Heart right ventricle (tissue), 16 donors: ENCODE measurements at regions not wholly inside any gene's neighbourhood (a gene's known extent, or its start where the extent isn't known, plus 50 kb on each side); places are given as distances from the start of the nearest gene placed in this dataset.

Experiments
- ATAC-seq, 8 donors: fragments of 200-7000 bp; cut with Tn5 transposase; one replicate each; pipeline ENCODE4 v1.9.1; 2020; ENCODE audit warnings: mild to moderate bottlenecking in 8 of 8, moderate library complexity in 8 of 8, moderate number of reproducible peaks in 1 of 8
- DNase-seq, 2 donors: peaks; one replicate each; pipeline ENCODE4 v3.0.0-alpha.2; 2020
- H3K27ac ChIP-seq, 10 donors: fragments of 200-600 bp; sonication (generic) in 2 of 10; one replicate each; pipeline versions ENCODE4 v1.5.0 to v1.8.0; 2020 to 2022; ENCODE audit warnings: mild to moderate bottlenecking in 3 of 10
- H3K27me3 ChIP-seq, 7 donors: fragments of 200-600 bp; one replicate each; pipeline ENCODE4 v1.8.0; 2021 to 2022; ENCODE audit warnings: mild to moderate bottlenecking in 2 of 7
- H3K36me3 ChIP-seq, 9 donors: fragments of 200-600 bp; sonication (generic) in 1 of 9; one replicate each; pipeline versions ENCODE4 v1.5.0 to v1.8.0; 2020 to 2022; ENCODE audit warnings: mild to moderate bottlenecking in 2 of 9
- H3K4me1 ChIP-seq, 9 donors: fragments of 200-600 bp; sonication (generic) in 1 of 9; one replicate each; pipeline versions ENCODE4 v1.5.0 to v1.8.0; 2020 to 2022; ENCODE audit warnings: mild to moderate bottlenecking in 4 of 9
- H3K4me3 ChIP-seq, 10 donors: fragments of 200-600 bp; sonication (generic) in 2 of 10; one replicate each; pipeline versions ENCODE4 v1.5.0 to v1.8.0; 2020 to 2022; ENCODE audit warnings: mild to moderate bottlenecking in 7 of 10, moderate library complexity in 2 of 10
- H3K9me3 ChIP-seq, 11 donors: fragments of 200-600 bp in 10 of 11; sonication (generic) in 2 of 11; one replicate each; pipeline versions ENCODE4 v1.5.0 to v1.8.0; 2013 to 2022; ENCODE audit warnings: mild to moderate bottlenecking in 2 of 11, control low read depth in 1 of 11, moderate library complexity in 1 of 11
- CTCF ChIP-seq, 9 donors: fragments of 200-600 bp; sonication (generic) in 2 of 9; IDR thresholded peaks; one replicate each; pipeline versions ENCODE4 v1.5.0 to v1.8.0; 2021 to 2022; ENCODE audit warnings: antibody characterized with exemption in 9 of 9, mild to moderate bottlenecking in 5 of 9, moderate library complexity in 1 of 9
- WGBS, 2 donors: extraction: QIAGEN DNeasy Blood & Tissue Kit; methylation state at CpG; one replicate each; pipeline ENCODE4 v1.1.7; 2013; ENCODE audit warnings: inconsistent platforms in 1 of 2; 5-methylcytosine and 5-hydroxymethylcytosine counted together
- intact Hi-C, 10 donors: fragments of 100-400 bp; cut with DNase I; formaldehyde crosslinking; loops; one replicate each; pipeline versions ENCODE4 v1.11.1 to v1.14.2; 2022
- donor health status: Arrhythmogenic right ventricular cardiomyopathy.
- donor health status: ischemic (EF 13 %, LVEDD 7.1; RV severe dilation, severe dysfunction).
- donor health status: healthy with polysubstance abuse.
- donor health status: DM: no; HTN: yes; CAD: no.
- donor health status: DM: no; HTN: no; CAD: no.
- donor health status: ischemic (EF 25% LVEDD 6.9; RV normal size, moderate dysfunction).
- donor health status: ischemic (EF 25% LVEDD 5.7; RV mildly dilated, moderate dysfunction).
- donor health status: healthy.
- donor health status: DM: yes; HTN: yes; CAD: no.
- donor health status: Ischemic cardiomyopathy.
- donor health status: ischemic (EF 35%, LVEDD 5.7; RV mildly dilated, moderate dysfunction).
- donor health status: nonischemic (EF 11% LVEDD 7.7; RV severe dilation, severe dysfunction).
- donor health status: DM: yes; HTN: yes; CAD: no.
- donor health status: PGD.
- donor health status: ischemic (EF 29% LVEDD 5.4; RV normal size, mild dysfunction).
- donor health status: nonischemic (EF 23%, LVEDD 6.1; RV moderate dilation, normal function).

DNA sequence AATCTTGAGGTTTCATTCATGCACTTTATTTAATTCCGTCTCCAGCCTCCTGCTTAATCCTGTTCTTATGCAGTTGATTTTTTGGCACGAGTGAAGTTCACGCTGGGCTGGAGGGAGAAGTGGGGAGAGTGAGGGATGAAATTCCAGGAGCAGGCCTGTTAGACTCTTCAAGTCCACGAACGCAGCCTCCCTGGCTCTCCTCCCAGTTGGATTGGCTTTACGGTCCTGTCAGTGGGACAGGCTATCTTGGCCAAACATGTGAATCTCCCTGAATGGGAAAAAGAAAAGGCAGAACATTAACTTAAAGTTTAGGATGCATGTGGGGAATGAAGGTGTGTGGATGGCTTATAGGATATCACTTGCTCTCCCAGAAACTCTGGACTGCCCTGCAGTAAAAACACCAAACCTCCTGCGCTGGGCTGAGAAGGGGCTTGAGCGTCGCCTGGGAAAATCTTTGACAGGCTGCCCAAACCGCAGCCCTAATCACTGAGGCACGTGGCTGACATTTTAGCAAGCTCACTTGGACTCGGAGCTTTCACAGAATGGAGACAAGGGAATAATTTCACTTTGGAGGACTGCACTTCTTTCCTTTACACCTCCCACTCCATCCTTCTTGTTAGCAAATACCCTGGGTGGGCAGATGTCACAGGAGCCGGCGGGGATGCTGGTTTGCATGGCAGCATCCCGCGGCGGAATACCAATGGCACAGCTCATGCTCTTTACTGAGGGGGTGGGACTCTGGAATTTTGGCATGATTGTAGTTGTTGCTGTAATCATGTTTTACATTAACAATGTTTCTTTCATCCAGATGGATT is 93.9 kb downstream of the ACKR3 start:
- TF ChIP-seq CTCF (IDR thresholded peaks at IDR 0.05): no peak
- ATAC-seq (peak; percentile 54 to 81 (median 63)), DNase-seq (peak; percentile 68 to 77)
- H3K4me1 ChIP-seq: peaks cover 5 to 50% (median 43%) of the 10 kb centered on the region in 9 donors
- no peak overlapping the region for H3K4me3 ChIP-seq
- 47 to 48% methylated on average over 17 of the region's 17 CpGs for WGBS, 2 donors
- peak overlapping the region in 9 of 10 donors; percentile 35 to 85 (median 59) for H3K27ac ChIP-seq
- intact Hi-C loops: loop anchor here in 2 of 10 donors (1.0 to 10.0 kb wide), 2 partner anchors 50 to 89 kb away; no protein-coding TSS in a partner anchor
- peaks cover 0 to 17% (median 4%) of the 10 kb centered on the region in 11 donors for H3K9me3 ChIP-seq
- no peaks in the 10 kb centered on the region for H3K36me3 ChIP-seq
- H3K27me3 ChIP-seq: no peaks in the 10 kb centered on the region

DNA sequence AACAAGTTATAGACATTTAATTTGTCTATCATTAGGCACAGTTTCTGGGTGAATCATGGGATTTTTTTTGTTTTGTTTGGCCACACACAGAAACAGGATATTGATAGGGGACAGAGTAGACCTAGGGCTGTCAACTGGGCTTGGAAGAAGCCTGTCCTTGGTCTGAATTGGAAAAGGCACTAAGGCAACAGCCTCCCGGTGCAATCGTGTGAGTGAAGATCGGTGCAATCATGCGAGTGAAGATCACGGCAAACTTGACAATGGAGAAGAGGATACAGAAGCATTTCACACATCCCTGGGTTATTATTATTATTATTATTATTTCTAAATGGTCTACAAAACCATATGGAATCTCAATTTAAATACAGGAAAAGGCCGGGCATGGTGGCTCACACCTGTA is 94.5 kb downstream of the ACKR3 start:
- no peak for TF ChIP-seq CTCF (IDR thresholded peaks at IDR 0.05)
- peak overlapping the region in 4 of 10 donors; percentile 57 to 85 (median 60) for H3K27ac ChIP-seq
- intact Hi-C loops: loop anchor here in 2 of 10 donors (1.0 to 10.0 kb wide), 2 partner anchors 49 to 89 kb away; no protein-coding TSS in a partner anchor

DNA sequence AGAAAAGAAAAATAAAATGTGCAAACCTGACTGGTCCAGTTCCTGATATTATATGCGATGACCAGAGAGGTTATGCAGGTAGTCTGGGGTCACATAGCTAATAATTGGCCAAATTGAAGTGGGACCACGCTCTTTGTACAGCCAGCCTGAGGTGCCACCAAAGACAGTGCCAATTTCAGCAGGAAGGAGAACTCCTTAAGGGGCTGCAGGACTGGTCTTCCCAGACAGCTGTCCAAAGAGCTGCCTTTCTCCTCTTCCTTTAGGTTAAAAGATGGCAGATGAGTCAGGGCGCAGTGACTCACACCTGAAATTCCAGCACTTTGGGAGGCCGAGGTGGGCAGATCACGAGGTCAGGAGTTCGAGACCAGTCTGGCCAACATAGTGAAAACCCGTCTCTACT is 95.5 kb downstream of the ACKR3 start:
- Histone ChIP-seq H3K4me3 (no peak overlapping the region), H3K4me1 (peaks cover 5 to 43% (median 38%) of the 10 kb centered on the region in 9 donors), H3K9me3 (peaks cover 0 to 21% (median 4%) of the 10 kb centered on the region in 11 donors), H3K27ac (no peak overlapping the region), H3K27me3 (no peaks in the 10 kb centered on the region), H3K36me3 (no peaks in the 10 kb centered on the region)
- TF ChIP-seq CTCF (IDR thresholded peaks at IDR 0.05): no peak
- peak in 1 of 2 donors; percentile 1 for DNase-seq
- intact Hi-C loops: loop anchor here in 1 of 10 donors (10.0 kb wide), 1 partner anchor 90 kb away; no protein-coding TSS in a partner anchor
- ATAC-seq: no peak
- WGBS, 2 donors: 92 to 98% methylated on average over 7 of the region's 7 CpGs

More for the DNA sequence above, 94.5 kb downstream of the ACKR3 start:
- Histone ChIP-seq H3K4me1 (peaks cover 5 to 50% (median 43%) of the 10 kb centered on the region in 9 donors), H3K36me3 (no peaks in the 10 kb centered on the region), H3K27me3 (no peaks in the 10 kb centered on the region), H3K9me3 (peaks cover 0 to 17% (median 4%) of the 10 kb centered on the region in 11 donors), H3K4me3 (no peak overlapping the region)
- WGBS, 2 donors: 71 to 81% methylated on average over 6 of the region's 6 CpGs
- ATAC-seq: no peak
- no peak for DNase-seq

GRCh38 chr2:236665572-236666118 is 96.0 kb downstream of the ACKR3 start:
- Histone ChIP-seq H3K27ac (no peak overlapping the region), H3K4me1 (peaks cover 5 to 37% (median 33%) of the 10 kb centered on the region in 9 donors), H3K9me3 (peaks cover 0 to 21% (median 4%) of the 10 kb centered on the region in 11 donors), H3K4me3 (no peak overlapping the region), H3K27me3 (no peaks in the 10 kb centered on the region), H3K36me3 (no peaks in the 10 kb centered on the region)
- intact Hi-C loops: loop anchor here in 1 of 10 donors (10.0 kb wide), 1 partner anchor 91 kb away; no protein-coding TSS in a partner anchor
- no peak for TF ChIP-seq CTCF (IDR thresholded peaks at IDR 0.05)
- no peak for ATAC-seq
- DNase-seq: no peak
- WGBS, 2 donors: 87 to 95% methylated on average over 11 of the region's 11 CpGs
